ENCODE measurements at regions not wholly inside any gene's neighbourhood (a gene's known extent, or its start where the extent isn't known, plus 50 kb on each side); places are given as distances from the start of the nearest gene placed in this dataset.

GRCh38 chr16:80189476-80190175 is 351.2 kb upstream of the DYNLRB2 start:
- CTCF ChIA-PET = interaction anchor here (0.6 kb wide), 1 partner anchor 76 kb away, joined by 3 read pairs; no protein-coding TSS in a partner anchor
- no peak for TF ChIP-seq SUZ12 (IDR thresholded peaks at IDR 0.05)
- no peak for TF ChIP-seq HDGF (IDR thresholded peaks at IDR 0.05; ENCODE audit: borderline replicate concordance)
- TF ChIP-seq PKNOX1 (IDR thresholded peaks at IDR 0.05) = no peak
- TF ChIP-seq FOXM1 (IDR thresholded peaks at IDR 0.05; ENCODE audit: borderline replicate concordance) = no peak
- TF ChIP-seq FOXA1 (IDR thresholded peaks at IDR 0.05) = no peak
- TF ChIP-seq ARNT (IDR thresholded peaks at IDR 0.05) = no peak
- TF ChIP-seq ZNF384 (IDR thresholded peaks at IDR 0.05) = no peak
- TF ChIP-seq NFRKB (IDR thresholded peaks at IDR 0.05) = no peak
- TF ChIP-seq CTBP1 (IDR thresholded peaks at IDR 0.05; ENCODE audit: borderline replicate concordance) = no peak
- TF ChIP-seq LEF1 (IDR thresholded peaks at IDR 0.05; ENCODE audit: borderline replicate concordance) = no peak
- TF ChIP-seq FOXK2 (IDR thresholded peaks at IDR 0.05) = no peak
- TF ChIP-seq ELF4 (IDR thresholded peaks at IDR 0.05) = no peak
- no peak for TF ChIP-seq SP1 (IDR thresholded peaks at IDR 0.05)
- no peak for TF ChIP-seq L3MBTL2 (conservative IDR thresholded peaks at IDR 0.05)
- TF ChIP-seq BHLHE40 (IDR thresholded peaks at IDR 0.05; ENCODE audit: borderline replicate concordance) = no peak
- no peak for DNase-seq (ENCODE audit: extremely low spot score)
- POLR2A ChIA-PET = interaction anchor here (0.6 kb wide), 1 partner anchor 14 kb away, joined by 3 read pairs; no protein-coding TSS in a partner anchor

- TF ChIP-seq SUZ12 (IDR thresholded peaks at IDR 0.05) (no peak), ELF4 (IDR thresholded peaks at IDR 0.05) (no peak), ARNT (IDR thresholded peaks at IDR 0.05) (no peak), NFRKB (IDR thresholded peaks at IDR 0.05) (no peak), FOXM1 (IDR thresholded peaks at IDR 0.05; ENCODE audit: borderline replicate concordance) (no peak), LEF1 (IDR thresholded peaks at IDR 0.05; ENCODE audit: borderline replicate concordance) (no peak), FOXA1 (IDR thresholded peaks at IDR 0.05) (no peak), SP1 (IDR thresholded peaks at IDR 0.05) (no peak), ZNF384 (IDR thresholded peaks at IDR 0.05) (no peak), L3MBTL2 (conservative IDR thresholded peaks at IDR 0.05) (no peak), TARDBP (IDR thresholded peaks at IDR 0.05) (no peak), BHLHE40 (IDR thresholded peaks at IDR 0.05; ENCODE audit: borderline replicate concordance) (no peak)
- ChIA-PET POLR2A (interaction anchor here (1.1 kb wide), 1 partner anchor 14 kb away, joined by 3 read pairs; no protein-coding TSS in a partner anchor), CTCF (interaction anchor here (0.7 kb wide), 1 partner anchor 86 kb away, joined by 3 read pairs; no protein-coding TSS in a partner anchor)
- no peak for DNase-seq (ENCODE audit: extremely low spot score)
These were observed 364.7 kb upstream of the DYNLRB2 start for GRCh38 chr16:80176114-80176513.

- ChIA-PET POLR2A (no interaction called here), CTCF (no interaction called here)
- DNase-seq (ENCODE audit: extremely low spot score) = no peak
- TF ChIP-seq SP1 (IDR thresholded peaks at IDR 0.05) (no peak), SUZ12 (IDR thresholded peaks at IDR 0.05) (no peak), BHLHE40 (IDR thresholded peaks at IDR 0.05; ENCODE audit: borderline replicate concordance) (no peak), FOXM1 (IDR thresholded peaks at IDR 0.05; ENCODE audit: borderline replicate concordance) (no peak), CTBP1 (IDR thresholded peaks at IDR 0.05; ENCODE audit: borderline replicate concordance) (no peak), FOXK2 (IDR thresholded peaks at IDR 0.05) (no peak), TARDBP (IDR thresholded peaks at IDR 0.05) (no peak), ELF4 (IDR thresholded peaks at IDR 0.05) (no peak), ARNT (IDR thresholded peaks at IDR 0.05) (no peak), LEF1 (IDR thresholded peaks at IDR 0.05; ENCODE audit: borderline replicate concordance) (no peak), HDGF (IDR thresholded peaks at IDR 0.05; ENCODE audit: borderline replicate concordance) (no peak), ZNF384 (IDR thresholded peaks at IDR 0.05) (no peak), FOXA1 (IDR thresholded peaks at IDR 0.05) (no peak), PKNOX1 (IDR thresholded peaks at IDR 0.05) (no peak), L3MBTL2 (conservative IDR thresholded peaks at IDR 0.05) (no peak), NFRKB (IDR thresholded peaks at IDR 0.05) (no peak)
These were observed 365.8 kb upstream of the DYNLRB2 start for GRCh38 chr16:80175011-80175410.

- no peak for DNase-seq (ENCODE audit: extremely low spot score)
- ChIA-PET CTCF (no interaction called here), POLR2A (interaction anchor here (1.2 kb wide), 1 partner anchor 10 kb away, joined by 3 read pairs; no protein-coding TSS in a partner anchor)
- TF ChIP-seq ZNF384 (IDR thresholded peaks at IDR 0.05) (no peak), ARNT (IDR thresholded peaks at IDR 0.05) (no peak), FOXK2 (IDR thresholded peaks at IDR 0.05) (no peak), PKNOX1 (IDR thresholded peaks at IDR 0.05) (no peak), FOXA1 (IDR thresholded peaks at IDR 0.05) (no peak), L3MBTL2 (conservative IDR thresholded peaks at IDR 0.05) (no peak), SUZ12 (IDR thresholded peaks at IDR 0.05) (no peak)
These were observed 366.4 kb upstream of the DYNLRB2 start for GRCh38 chr16:80174416-80174815.

GRCh38 chr16:80171746-80172145 is 369.0 kb upstream of the DYNLRB2 start:
- no peak for DNase-seq (ENCODE audit: extremely low spot score)
- CTCF ChIA-PET = no interaction called here
- no peak for TF ChIP-seq ARNT (IDR thresholded peaks at IDR 0.05)
- POLR2A ChIA-PET = no interaction called here

DNA sequence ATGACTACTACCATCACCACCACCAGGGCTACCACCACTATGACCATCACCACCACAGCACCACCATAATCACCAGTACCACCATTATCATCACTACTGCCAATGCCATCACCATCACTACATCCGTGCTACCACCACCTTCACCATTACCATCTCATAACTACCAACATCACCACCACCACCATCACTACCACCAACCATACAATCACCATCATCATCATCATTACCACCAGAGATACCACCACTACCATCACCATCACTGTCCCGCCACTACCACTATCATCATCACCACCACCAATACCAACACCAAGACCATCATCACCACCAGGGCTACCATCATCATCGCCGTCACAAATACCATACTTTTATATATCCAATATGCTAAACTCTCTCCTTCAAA is 369.6 kb upstream of the DYNLRB2 start:
- no peak for DNase-seq (ENCODE audit: extremely low spot score)
- ChIA-PET CTCF (no interaction called here), POLR2A (no interaction called here)
- TF ChIP-seq FOXA1 (IDR thresholded peaks at IDR 0.05) (no peak), LEF1 (IDR thresholded peaks at IDR 0.05; ENCODE audit: borderline replicate concordance) (no peak), BHLHE40 (IDR thresholded peaks at IDR 0.05; ENCODE audit: borderline replicate concordance) (no peak)
